Hematopoietic multipotent progenitor cell treated with erythropoietin and hydrocortisone succinate and interleukin-3 and kit ligand, for 17 days (in vitro differentiated cells): ENCODE measurements at regions not wholly inside any gene's neighbourhood (a gene's known extent, or its start where the extent isn't known, plus 50 kb on each side); places are given as distances from the start of the nearest gene placed in this dataset.
A peak's percentile ranks its signal among the peaks of the same experiment; 100 is the strongest.

ENCODE experiments used
- DNase-seq: peaks from one replicate; pipeline ENCODE4 v3.0.0-alpha.2; 2015; ENCODE audit warnings: low spot score

DNA sequence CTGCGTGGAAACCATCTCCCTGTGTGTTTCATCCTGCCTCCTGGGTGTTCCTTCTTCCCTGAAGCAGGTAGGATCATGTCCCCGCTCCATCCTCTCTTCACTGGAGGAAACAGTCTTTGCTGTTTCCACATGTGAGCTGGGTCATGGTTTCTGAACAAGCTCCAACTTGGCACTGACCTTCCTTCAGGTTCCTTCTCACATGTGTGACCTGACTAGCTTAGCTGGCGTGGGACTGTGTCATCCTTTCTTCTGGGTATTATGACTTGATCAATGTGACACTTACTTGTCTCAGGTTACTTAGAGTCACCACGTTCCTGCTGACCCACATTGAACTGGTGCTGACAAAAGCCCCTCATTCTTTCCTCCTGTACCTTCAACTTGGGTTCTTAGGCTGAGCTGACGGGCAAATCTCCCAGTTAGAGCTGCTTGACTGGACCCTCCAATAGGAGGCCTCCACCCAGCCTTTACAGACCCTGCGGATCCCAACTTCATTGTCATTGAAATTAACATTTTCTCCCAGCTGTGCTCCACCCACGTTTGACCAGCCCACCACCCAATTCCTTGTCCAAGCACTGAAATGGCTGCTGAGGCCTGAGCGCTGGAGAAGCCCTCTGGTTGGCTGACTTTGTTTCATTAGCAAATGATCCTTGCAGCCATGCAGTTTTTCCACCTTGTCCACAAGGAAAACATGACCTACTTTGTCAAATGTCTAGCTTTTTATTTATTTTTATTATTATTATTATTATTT lies 128.1 kb downstream of the DDX1 start:
- no peak for DNase-seq

DNA sequence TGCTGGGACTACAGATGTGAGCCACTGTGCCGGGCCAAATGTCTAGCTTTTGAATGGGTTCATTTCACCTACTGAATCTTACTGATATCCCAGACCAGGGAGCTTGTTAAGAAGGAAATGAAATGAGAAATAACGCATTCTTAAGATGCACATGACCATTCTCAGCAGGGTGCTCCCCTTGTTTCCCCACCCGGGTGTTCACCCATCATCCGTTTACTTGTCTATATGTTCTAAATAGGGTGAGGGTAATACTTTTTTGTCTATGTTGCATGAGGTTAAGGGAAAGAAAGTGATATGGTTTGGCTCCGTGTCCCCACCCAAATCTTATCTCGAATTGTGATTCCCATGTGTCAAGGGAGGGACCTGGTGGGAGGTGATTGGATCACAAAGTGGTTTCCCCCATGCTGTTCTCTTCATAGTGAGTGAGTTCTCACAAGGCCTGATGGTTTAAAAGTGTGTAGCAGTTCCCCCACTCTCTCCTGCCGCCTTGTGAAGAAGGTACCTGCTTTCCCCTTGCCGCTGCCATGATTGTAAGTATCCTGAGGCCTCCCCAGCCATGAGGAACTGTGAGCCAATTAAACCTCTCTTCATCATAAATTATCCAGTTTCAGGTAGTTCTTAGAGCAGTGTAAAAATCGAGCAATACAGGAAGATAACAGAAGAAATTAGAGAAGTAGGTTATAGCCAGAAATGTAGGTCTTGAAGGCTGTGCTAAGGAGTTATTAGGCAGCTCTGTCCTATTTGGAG lies 129.1 kb downstream of the DDX1 start:
- no peak for DNase-seq

DNA sequence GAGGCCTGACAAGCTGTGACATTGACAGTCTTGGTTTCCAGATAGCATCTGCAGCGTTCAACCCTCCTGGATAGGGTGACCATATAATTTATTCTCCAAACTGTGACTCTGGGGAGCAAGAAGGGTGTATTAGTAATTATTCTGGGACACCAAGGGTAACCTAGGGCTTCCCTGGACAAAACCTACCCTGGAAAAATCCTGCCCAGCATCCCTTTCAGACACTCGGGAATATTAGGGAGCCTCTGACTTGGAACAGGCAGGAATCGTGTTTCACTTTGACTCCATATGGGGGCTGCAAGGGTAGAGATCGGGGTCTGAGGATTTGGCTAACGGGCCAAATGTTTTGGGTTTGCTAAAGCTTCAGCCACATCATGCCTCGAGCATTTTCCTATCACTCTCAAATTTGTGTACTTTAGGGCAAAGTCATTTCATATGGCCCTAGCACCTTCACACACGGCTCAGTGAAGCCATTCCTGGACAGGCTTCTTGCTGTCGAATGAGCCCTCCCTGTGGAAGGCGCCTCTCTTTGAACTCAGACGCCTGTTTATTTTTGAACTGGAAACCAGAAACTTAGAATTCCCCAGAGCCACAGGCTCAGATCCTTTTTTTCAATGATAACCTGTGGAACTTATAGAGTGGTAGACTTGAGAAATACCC lies 129.9 kb downstream of the DDX1 start:
- DNase-seq: no peak

DNA sequence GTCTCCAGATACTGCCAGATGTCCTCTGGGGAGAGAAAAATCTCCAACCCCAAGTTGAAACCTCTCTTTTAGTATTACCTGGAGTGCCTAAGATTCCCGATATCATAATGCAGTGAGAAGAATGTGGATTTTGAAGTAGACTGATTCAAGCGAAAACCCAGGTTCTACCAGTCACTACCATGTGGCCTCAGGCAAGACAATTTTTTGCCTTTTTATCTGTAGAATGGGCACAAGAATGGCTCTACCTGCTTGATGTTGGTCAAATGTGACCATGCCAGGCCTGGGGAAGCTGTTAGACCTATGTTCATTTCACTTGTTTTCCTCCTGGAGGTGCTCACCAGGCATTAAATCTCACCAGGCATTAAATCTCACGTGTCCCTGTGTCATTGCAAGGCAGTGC lies 131.3 kb downstream of the DDX1 start:
- no peak for DNase-seq

DNA sequence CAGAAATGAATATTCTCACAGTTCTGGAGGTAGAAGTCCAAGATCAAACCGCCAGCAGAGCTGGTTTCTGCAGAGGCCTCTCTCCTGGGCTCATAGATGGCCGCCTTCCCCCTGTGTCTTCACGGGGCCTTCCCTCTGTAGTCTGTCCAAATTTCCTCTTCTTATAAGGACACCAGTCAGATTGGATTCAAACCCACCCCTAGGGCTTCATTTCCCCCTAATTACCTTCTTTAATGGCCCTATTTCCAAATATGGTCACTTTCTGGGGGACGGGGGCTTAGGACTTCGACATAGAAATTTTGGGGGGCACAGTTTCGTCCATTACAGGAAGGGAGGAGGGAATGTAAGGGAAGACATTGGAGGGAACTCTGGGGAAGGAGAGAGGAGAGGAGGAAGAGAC lies 132.6 kb downstream of the DDX1 start:
- DNase-seq: no peak

DNA sequence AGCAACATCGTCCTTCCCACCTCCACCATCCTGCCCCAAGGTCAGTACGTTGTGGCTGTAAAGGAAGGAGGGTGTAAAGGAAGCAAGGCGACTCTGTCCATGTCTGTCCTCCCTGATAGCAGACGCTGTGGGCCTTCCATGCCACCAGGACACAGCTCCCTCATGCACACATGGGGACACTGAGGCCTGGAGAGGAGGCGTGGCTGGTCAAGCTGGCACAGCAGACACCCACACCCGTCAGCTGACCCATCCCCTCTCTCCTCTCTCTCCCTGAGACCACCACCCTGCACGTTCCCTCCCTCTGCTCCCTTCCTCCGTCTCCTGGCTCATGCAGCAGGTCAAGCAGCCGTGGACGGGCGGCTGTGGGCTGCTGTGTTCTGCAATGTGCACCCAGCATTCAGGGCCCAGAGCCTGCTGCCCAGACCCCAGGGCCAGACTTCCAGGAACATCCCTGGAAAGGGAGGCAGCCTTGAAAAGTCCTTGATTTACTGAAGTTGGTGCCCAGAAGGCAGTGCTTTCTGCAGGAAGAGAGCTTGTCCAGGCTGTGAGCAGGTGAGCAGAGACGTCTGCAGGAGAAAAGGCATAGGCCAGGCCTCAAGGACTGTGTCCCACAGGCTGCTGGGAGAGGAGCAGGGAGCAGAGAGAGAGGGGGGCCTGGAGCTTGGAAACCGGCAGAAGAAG lies 133.6 kb downstream of the DDX1 start:
- no peak for DNase-seq

DNA sequence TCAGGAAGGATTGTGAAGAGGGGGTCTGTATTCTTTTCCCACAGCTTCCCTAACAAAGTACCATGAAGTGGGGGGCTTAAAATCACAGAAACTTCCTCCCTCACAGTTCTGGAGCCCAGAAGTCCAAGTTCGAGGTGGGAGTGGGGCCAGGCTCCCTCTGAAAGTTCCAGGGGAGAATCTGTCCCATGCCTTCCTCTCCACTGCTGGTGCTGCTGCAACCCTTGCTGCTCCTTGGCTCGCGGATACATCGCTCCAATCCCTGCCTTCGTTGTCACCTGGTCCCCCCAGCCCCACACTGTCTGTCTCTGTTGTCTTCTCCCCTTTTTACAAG lies 134.1 kb downstream of the DDX1 start:
- no peak for DNase-seq

DNA sequence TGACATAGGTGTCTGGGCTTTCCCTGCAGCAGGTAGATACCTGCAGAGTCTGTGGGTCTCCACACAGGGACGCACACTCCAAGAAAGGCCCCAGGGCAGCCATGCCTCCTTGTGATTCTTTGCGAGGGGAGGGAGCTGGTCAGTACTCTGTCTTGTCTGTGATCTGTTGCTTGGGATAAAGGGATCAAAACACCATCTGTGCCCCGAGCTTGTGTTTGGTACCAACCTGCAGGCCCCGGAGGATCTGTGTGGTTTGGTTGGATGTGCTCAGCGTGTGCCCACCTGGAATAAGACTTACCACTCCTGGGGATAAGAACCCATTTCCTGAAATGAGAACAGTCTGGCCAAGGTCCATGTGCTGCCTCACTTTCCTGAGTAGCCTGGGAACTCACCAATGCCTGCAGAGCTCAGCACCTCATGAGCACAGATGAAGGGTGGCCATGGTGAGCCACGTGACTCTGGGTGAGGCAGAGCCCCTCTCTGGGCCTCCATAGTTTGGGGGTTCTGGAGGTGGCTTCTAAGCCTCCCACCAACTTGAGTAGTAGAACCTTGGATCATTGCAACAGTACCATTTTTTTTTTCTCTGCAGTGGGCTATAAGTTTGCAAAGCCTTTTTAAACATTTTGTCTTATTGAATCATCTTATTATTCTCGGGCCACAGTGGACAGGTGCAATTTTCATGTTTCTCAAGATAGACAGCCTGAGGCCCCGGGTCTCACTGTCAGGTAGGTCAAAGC lies 134.8 kb downstream of the DDX1 start:
- no peak for DNase-seq

DNA sequence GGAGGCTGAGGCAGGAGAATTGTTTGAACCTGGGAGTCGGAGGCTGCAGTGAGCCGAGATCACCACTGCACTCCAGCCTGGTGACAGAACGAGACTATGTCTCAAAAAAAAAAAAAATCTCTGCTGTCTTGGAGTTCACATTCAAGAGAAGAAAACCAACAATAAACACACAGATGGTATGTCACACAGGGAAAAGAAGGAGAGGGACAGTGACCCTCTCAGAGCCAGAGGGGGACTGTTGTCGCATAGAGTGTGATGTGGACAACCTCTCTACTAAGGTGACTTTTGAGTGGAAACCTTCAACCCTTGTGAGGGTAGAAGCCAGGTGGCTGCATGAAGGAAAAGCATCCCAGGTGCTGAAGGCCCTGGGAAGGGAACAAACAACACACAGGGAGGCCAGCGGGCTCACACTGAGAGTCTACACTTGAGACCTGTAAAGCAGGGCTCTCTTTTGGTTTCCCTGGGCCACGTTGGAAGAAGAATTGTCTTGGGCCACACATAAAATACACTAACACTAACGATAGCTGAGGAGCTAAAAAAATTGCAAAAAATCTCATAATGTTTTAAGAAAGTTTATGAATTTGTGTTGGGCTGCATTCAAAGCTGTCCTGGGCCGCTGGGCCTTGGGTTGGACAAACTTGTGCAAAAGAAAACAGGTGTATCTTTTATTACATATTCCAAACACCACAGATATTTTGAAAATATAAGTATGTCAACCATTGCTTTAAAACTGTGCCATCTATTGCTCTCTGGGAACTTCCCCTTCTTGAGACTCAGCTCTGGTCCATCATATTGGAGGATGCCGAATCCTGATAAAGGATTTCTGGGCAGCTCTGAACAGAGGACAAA lies 136.0 kb downstream of the DDX1 start:
- DNase-seq: no peak

DNA sequence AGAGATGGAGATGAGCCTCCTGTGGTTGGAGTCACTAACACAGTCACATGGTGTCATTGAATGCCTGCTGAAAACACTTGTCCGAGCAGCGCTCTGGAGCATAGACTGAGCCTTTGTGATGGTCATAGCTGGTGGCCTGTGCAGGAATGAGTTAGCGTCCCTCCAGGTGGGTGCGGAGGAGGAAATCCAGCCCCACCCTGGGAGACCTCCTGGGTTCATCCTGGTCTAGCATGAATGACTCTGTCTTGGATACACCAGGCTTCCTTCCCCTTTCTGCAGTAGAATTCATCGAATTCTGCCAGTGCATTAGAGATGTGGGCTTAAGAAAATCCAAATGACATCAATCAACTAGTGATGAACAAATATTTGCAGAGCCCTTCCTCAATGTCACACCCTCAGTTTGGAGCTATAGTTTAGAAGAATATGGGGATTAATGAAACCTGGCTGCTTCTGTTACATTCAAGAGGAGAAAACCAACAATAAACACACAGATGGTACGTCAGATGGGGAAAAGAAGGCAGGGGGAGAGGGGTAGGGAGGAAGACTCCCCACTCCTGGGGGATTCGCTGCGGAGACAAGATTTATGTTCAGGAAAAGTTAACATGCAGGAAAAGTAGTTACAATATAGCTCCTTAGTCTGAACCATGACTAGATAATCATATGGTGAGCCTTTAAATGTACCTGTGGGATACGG lies 136.7 kb downstream of the DDX1 start:
- DNase-seq: no peak

DNA sequence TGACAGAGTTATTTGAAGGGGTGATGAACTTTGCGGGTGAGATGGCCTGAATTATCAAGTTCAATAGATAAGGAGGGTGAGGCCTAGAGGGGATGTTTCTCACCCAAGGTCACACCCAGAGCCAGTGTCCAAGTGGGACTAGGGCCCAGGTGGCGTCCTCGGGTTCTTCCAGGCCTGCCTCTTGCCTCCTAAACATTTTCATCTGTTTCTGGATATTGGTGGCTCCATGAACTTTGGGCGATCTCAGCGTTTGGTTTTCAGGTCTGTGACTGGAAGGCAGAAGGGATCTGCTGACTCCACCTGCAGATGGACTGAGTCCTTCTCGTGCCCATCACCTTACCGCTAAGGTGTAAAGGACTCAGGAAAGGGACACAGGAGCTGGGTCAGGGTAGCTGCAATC lies 137.3 kb downstream of the DDX1 start:
- DNase-seq: no peak

DNA sequence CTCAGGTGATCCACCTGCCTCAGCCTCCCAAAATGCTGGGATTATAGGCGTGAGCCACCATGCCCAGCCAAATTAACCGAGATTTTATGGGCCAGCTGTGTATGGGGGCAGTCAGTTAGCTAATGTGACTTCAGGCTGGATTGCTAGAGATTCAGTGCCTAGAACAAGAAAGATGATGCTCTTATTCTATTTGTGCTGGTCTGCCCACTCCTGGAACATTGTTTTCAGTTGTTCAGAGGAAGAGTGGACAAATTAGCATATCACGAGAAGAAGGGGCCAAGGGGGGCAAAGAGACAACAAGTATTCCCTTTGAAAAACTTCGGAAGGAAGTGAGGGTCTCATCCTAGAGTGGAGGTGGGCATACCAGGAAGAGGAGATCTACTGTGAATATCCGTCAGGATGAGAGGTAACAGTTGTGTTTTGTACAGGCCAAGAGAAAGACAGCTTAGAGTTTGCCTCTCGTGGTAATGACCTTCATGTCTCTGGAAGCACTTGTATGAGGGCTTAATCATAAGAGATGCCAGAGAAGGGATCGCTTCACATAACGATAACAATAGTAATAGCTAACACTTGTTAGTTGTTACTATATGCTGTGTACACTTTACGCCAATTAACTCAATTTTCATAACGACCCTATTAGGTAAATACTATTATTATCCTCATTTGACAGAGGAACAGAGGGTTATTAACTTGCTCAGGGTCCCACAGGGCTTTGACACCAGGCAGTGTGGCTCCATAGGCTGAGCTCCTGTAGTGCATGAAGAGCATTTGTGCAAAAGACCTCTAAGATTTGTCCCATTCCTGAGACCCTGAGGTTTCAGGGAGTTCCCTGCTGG lies 138.3 kb downstream of the DDX1 start:
- no peak for DNase-seq

DNA sequence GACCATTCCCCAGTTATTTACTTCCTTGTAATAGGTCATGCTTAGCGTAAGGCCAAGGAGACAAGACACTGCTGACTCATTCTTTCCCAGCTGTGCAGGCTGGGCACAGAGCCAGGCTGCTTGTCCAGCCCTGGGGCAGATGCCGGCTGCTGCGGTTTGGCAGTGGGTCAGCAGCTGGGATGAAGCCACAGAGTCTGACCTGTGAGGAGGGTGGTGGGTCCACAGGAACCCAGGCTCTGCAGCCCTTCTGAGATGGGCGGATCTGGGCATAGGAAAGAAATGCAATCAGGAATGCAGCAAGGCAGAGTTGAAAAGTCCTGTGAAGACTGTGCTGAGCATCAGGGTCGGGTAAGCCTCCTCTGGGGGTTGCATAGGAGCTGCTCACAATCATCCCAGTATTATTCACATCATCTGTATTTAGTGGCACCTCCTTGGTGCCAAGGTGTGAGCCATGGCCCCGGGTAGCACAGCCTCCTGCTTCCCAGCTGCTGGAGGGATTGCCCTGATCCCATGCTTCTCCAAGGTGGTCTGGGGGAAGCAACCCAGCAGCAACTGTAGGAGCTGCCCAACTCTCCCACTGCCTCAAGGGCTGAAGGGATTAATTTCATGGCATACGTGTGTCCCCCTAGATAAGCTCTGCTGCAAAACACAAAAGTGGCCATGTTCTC lies 139.0 kb downstream of the DDX1 start:
- DNase-seq: peak; percentile 50

DNA sequence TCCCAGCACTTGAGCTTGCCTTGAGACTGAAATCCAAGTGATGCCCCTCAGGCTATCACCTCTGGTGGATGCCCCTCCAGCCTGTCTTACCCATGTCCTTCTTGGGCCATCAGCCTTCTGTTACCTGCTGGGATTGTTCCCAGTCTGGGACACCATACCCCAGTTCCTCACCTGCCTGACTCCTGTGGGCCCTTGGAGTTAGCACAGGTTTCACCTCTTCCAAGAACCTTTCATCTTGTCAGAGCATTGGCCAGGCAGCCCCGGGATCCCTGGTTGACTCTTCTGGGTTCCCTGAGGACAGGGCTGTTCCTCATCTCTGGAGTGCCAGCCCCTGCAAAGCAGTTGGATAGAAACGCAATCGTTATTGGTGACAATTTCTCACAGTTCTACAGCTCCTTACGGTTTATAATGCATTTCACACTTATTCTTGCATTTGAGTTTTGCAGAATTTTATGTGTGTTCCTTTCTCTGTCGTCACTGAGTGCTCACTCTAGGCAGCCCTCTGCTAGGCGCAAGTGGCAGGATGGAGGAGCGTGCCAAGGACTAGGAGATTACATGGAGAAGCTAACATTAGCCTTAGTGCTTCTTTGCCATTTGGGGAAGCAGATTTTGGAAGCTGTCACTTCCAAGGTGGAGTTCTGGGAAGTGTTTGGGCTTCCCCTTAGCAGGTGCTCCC lies 139.7 kb downstream of the DDX1 start:
- DNase-seq: no peak

DNA sequence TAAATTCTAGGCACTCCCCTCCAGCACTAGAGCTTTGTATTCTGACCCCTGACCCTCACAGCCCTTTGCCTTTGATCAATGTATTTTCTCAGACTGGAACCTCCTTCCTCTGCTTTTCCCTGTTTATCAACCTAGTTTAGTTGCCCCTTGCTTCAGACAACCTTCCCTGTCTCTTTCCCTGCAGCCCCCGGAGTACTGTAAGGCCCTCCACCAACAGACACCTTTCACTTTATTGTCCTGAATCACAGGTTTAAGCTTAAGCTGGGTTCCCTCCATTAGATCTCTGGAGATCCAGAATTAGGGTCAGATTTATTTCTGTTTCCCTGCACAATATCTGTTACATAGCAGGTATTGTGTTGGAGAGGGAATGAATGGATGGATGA lies 140.2 kb downstream of the DDX1 start:
- DNase-seq: no peak

DNA sequence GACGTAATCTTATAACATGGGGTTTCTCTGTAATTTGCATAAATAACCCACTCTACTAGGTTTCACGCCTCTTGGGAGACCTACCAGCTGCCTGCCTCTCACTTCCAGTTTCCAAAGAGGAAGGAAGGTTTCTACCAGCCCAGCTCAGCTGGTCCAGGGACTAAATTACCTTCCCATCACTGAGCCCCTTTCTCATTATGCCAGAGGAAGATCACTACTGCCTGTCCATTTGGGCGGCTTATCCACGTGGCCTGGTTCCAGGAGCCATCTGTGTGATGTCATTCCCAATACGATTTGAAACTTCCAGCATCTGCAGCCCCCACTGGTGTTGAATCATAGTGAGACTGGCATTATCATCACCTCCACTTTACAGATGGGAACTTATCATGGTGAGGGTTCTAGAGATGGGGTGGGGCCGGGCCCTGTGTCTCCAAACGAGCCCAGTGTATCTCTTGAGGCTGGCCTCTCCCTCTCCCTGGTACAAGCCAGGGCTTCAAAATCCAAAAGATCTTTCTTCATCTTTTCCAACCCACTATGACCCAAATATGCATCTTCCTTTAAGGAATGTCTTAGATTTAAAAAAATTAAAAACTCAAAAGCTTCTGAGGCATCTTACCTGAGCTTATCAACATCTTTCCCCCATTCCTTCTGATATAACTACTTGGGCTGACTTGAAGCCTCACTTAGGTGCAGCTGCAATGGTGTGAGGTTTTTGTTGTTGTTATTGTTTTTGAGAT lies 140.8 kb downstream of the DDX1 start:
- no peak for DNase-seq

DNA sequence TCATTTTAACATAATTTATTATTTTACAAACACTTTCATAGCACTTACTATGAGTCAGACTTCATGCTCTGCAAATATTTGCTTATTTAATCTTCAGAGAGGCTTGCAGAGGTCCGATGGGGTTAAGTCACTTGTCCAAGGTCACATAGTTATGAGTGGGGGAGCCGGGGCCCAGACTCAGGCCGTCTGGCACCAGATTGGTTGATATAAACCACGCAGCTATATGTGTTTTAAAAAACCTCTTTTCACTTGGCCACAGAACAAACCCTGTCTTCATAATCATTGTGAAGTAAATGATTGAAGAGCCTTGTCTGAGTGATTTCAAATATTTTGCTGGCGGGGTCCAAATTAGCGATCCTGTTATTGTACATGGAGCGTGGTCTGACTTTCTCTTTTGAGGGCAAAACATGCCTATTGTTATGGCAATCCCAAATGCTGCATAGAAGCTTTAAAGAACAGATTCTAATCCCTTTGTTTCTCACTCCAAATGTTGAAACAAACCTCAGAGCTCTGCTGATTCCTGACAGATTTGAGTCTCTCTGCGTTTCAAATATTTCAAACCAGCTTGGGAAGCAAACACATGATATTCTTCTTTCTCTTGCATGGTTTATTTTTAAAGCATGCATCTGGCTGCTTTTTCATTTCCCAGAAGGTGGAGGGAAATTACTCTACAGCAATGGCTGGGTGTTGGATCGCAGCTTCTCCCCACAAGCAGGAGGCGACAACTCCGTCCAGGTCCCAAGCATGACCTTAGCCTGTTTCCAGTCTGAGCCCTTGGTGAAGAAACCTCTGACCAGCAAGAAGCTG lies 142.4 kb downstream of the DDX1 start:
- no peak for DNase-seq
